GM18519 (cell line): ENCODE measurements at regions not wholly inside any gene's neighbourhood (a gene's known extent, or its start where the extent isn't known, plus 50 kb on each side); places are given as distances from the start of the nearest gene placed in this dataset.
"Not testable (repeated sequence)": the region's sequence is repeated elsewhere in the genome, so short reads cannot be mapped to it uniquely, and the experiment has no call there.

ENCODE experiments used
- ATAC-seq: cut with Tn5 transposase; IDR thresholded peaks from one replicate; pipeline ENCODE4 v1.9.1; 2021; ENCODE audit warnings: mild to moderate bottlenecking, moderate library complexity; ENCODE audit not compliant: unreplicated experiment, low FRiP score

- no peak for ATAC-seq
Observed at GRCh38 chr12:88868050-88868449, 287.8 kb upstream of the KITLG start.

- ATAC-seq = no peak
Observed at GRCh38 chr12:88867510-88867909, 287.2 kb upstream of the KITLG start.

DNA sequence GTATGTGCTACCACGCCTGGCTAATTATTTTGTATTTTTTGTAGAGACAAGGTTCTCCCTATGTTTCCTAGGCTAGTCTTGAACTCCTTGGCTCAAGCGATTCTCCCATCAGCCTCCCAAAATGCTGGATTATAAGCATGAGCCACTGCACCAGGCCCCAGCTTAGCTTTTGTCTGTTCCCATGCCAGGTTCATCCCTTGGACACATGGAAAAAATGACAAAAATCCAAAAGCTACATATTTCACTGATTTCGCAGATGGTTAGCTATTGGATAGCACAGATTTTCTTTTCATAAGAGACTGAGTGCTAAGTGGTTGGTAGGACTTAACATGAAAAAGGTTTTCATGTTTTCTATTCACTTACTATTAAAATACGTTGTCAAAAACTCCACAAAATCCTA, 286.6 kb upstream of the KITLG start:
- no peak for ATAC-seq

- no peak for ATAC-seq
Observed at GRCh38 chr12:88865537-88865936, 285.3 kb upstream of the KITLG start.

DNA sequence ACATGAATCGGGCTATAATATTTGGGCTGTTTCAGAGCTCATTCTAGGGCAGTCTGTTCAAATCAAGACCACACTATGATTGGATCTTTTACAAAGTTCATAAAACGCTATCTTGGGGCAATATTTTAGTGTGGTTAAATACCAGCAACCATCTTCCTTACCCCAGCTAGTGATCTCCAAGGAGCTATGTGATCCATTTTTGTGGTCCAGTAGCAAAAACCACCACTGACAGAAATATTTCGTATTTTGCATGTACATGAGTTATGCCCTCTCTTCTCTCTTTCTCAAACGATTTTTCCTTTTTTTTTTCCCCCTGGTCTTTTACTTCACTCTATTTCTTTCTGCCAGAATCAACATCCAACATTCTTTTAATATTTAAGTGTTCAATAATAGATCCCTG, 280.6 kb upstream of the KITLG start:
- ATAC-seq = no peak

DNA sequence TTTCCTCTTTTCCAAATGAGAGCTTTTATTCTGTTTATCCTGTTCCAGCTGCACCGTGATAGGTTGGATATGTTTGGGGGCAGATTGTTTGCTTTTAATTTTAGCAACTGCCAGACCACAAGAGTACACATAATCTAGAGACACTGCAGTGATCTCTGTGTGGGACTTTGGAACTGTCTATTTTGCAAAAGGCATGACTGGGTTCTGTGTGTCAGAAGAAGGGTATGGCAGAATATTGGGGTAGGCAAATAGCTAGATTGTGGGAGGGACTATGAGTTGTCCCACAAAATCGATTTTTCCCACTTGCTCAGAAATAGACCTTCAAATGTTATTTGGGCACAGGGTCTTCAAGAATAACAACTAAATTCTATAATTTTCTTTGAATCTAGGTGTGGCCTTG, 275.9 kb upstream of the KITLG start:
- no peak for ATAC-seq

GRCh38 chr12:88855301-88855700, 275.0 kb upstream of the KITLG start:
- no peak for ATAC-seq

DNA sequence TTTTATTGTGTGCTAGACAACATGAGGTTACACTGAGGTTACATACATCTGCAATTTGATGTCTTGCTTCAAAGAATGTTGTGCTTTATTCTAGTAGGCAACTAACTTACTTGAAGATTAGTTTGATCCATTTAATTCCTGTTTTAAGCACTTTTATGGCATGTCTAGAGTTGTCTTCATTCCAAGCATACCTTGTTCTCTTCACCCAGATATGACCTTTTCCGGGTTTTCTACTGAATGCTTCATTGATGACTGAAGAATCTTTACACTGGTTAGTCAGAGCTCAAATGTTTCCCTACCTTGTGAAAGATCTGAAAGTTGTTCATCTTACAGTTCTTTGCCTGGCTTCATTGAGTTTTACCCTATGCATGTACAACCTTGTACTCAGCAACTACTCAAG, 274.0 kb upstream of the KITLG start:
- no peak for ATAC-seq

DNA sequence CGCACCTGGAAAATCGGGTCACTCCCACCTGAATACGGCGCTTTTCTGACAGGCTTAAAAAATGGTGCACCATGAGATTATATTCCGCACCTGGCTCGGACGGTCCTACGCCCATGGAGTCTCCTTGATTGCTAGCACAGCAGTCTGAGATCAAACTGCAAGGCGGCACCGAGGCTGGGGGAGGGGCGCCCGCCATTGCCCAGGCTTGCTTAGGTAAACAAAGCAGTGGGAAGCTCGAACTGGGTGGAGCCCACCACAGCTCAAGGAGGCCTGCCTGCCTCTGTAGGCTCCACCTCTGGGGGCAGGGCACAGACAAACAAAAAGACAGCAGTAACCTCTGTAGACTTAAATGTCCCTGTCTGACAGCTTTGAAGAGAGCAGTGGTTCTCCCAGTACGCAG, 267.0 kb upstream of the KITLG start:
- ATAC-seq = not testable (repeated sequence)

DNA sequence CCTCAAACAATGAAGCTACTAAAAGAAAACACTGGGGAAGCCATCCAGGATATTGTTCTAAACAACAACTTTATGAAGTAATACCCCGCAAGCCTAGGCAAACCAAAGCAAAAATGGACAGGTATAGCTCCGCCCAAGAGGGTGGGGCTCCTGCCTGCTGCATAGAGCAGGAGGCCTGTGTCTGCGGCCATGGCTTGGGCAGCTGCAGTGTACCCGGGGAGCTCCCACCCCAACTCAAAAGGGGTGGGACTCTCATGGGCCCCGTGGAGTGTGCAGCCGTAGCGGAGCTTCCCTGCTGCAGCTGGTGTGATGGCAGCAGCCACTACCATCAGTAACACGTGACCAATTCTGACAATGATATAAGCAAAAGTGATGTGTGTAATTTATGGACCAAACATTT, 264.2 kb upstream of the KITLG start:
- ATAC-seq = no peak

DNA sequence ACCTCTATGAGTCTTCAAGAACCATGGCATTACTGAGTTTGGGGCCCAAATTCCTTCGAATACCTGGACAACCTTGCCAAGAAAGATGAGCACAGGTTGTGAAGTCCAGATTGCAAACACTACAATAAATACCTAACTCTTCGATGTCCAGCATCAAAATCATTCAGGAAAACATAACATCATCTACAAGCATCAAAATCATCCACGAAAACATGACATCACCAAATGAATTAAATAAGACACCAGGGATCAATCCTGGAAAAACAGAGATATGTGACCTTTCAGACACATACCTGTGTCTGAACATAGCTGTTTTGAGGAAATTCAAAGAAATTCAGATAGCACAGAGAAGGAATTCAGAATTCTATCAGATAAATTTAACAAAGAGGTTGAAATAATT, 262.0 kb upstream of the KITLG start:
- no peak for ATAC-seq

GRCh38 chr12:88839486-88839885, 259.2 kb upstream of the KITLG start:
- ATAC-seq = no peak

DNA sequence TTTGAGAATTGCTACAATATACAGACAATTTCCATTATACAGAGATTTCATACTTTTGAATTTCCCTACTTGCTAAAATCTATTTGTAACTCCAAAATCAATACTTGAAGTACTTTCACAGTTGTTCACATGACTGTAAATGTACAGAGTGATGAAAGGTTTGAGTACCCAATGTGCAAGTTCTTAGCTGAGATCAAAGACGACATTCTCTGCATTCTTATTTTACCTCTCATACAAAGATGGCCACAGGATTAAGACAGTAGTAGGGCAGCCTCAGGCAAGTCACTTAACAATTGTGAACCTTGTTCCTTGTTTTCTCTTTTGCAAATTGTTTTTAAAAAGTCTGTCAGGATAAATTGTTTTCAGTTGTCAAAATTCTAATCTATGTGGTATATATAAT, 255.9 kb upstream of the KITLG start:
- ATAC-seq = no peak

GRCh38 chr12:88834226-88834625, 254.0 kb upstream of the KITLG start:
- no peak for ATAC-seq

GRCh38 chr12:88833641-88834116, 253.4 kb upstream of the KITLG start:
- no peak for ATAC-seq

- not testable (repeated sequence) for ATAC-seq
Observed at GRCh38 chr12:88828537-88828936, 248.3 kb upstream of the KITLG start.

- ATAC-seq = no peak
Observed at GRCh38 chr12:88820012-88820411, 239.7 kb upstream of the KITLG start.

DNA sequence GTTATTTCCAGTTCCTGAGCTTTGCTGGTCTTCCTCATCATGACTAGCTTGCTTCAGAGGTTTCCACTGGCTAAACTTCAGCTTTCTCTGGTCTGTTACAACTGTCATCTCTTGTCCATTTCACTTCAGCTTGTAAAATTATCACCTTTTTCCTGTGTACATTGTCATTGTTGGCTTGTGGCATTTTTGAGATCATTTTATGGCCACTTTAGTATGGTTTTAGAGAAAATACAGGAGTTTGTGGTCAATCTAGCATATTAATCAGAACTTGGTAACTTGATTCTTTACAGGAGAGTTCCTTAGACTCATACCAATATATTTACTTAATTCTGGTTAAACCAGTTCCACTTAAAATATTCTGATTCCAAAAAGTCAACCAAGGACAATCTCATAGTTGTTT, 235.9 kb upstream of the KITLG start:
- ATAC-seq = no peak

DNA sequence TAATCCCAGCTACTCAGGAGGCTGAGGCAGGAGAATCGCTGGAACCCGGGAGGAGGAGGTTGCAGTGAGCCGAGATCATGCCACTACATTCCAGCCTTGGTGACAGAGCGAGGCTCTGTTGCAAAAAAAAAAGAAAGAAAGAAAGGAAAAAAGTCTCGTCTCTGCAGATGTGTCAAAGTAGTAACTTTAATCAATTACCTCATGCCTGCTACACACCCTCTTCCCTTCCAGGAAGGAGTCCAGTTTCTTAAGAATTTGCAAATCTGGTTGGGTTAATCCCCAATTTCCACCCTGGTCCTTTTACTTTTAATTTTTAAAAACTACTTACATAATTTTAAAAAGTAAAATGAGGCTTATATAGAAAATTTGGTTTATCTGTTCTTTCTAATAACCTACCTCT, 234.5 kb upstream of the KITLG start:
- no peak for ATAC-seq

GRCh38 chr12:88812610-88813009, 232.3 kb upstream of the KITLG start:
- no peak for ATAC-seq

- no peak for ATAC-seq
Observed at GRCh38 chr12:88810806-88811205, 230.5 kb upstream of the KITLG start.

GRCh38 chr12:88809841-88810240, 229.6 kb upstream of the KITLG start:
- ATAC-seq = not testable (repeated sequence)

- ATAC-seq = no peak
Observed at GRCh38 chr12:88805692-88806091, 225.4 kb upstream of the KITLG start.
